GM21619 (cell line): ENCODE measurements at regions not wholly inside any gene's neighbourhood (a gene's known extent, or its start where the extent isn't known, plus 50 kb on each side); places are given as distances from the start of the nearest gene placed in this dataset.

Source experiments
- ATAC-seq: cut with Tn5 transposase; IDR thresholded peaks from one replicate; pipeline ENCODE4 v1.9.1; 2021; ENCODE audit not compliant: unreplicated experiment

GRCh38 chr3:150104564-150104963, 133.9 kb upstream of the PFN2 start:
- ATAC-seq = no peak

GRCh38 chr3:150101016-150101415, 130.3 kb upstream of the PFN2 start:
- ATAC-seq = no peak

DNA sequence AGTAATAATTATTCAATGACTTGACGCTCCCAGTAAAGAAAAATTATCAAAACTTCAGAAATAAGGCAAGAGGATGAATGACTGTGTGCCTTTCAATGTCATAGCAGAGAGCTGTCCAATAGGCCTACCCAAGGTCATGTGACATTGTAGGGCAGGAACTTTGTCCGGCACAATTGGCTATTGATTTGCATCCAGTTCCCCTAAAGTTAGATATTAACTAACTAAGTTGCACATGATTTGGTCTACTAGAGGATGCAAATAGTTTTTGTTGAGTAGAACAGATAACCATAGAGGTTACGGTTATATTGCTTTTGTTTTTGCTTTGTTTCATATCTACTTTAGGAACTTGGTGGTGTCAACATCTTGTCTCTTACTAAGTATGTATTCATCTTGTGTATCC, 127.9 kb upstream of the PFN2 start:
- peak; percentile 53 for ATAC-seq

GRCh38 chr3:150097588-150097890, 126.8 kb upstream of the PFN2 start:
- peak; percentile 42 for ATAC-seq

DNA sequence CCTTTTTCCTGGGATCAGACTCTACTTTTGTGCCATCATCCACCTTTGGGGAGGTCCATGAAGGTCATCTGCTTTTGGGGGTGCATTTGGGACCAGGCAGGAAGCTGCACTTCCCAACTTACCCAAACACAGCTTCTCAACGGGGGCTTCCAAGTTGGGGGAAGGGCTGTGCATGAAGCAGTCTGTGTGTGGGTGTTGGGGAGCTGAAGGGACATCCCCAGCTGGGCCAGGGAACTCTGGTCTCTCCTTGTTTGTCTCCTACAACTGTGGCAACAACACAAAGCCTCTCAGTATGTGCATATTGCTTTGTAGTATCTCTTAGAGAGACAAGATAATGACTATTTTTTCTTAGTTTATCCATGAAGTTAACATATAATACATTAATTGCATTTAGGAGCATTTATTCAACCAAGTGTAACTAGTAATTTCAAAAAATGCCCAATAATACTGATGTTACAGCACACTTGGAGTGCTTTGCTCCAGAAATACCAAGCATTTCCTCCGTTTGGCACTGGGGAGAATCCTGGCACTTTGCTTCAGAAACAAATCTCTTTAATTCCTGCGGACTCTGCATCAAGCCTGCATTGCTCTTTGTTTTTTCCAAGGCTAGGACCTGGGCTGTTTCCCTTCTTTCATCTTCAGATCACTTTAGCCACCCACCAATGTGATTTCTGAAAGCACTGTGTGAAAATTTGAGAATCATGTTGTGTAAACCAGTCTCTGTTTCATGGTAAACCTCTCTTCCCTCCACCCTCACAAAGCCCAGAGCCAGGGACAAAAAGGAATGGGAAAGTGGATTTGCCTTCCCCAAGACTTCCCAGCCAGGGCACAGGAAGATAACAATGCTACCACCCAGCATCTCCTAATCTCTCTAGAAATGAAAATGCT, 126.2 kb upstream of the PFN2 start:
- no peak for ATAC-seq

DNA sequence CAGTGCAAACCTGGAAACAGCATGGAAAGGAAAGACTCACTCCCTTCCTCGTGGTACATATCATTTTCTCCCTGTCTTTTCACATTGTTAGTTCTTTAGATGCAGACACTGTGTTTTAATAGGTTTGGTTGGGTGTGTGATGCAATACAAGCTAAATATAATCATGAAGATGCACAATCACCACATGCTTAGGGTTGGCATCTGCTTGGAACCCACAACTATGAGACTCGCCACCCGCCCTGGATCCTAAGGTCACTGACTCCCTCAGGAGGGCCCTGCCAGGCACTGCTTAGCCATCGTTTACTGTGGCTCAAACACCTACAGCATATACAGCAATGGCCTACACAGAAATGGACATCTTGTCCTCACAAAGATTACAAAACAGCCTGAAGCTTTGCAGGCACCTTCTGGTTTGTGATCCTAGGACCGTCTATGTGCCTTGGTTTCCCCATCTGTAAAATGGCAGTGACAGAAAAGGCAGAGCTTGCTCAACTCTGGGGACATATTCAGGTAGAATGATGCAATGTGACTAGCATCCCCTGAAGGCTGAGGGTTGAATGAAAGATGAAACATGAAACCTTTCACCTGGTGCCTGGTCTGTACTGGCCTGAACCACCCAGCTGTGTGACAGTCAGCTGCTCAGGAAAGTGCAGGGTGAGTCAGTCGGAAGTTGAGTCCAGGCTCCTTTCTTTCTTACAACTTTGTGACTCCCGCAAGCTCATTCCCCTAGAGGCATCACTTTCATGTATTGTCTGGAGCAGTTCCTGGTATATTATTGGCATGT, 123.6 kb upstream of the PFN2 start:
- ATAC-seq = peak; percentile 35

GRCh38 chr3:150091626-150092025, 120.9 kb upstream of the PFN2 start:
- no peak for ATAC-seq

DNA sequence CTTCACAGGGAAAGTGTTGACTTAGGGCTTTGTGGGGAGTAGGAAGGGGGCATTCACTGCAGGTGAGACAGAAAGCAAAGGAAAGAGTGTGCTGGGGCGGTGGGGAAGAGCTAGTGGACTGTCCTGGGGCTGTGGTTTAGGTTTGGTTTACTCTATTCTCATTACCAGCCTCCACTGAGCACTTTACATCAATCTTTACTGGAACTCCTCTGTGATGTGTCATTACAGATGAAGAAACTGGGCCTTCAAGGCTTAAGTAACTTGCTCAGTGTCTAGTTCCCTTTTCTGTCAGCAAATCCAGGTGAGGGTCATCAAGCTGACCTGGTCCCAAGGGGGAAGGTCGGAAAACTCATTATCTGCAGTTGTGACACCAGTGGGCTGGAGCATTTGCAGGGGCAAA, 120.2 kb upstream of the PFN2 start:
- ATAC-seq = no peak

GRCh38 chr3:150090006-150090405, 119.3 kb upstream of the PFN2 start:
- no peak for ATAC-seq

DNA sequence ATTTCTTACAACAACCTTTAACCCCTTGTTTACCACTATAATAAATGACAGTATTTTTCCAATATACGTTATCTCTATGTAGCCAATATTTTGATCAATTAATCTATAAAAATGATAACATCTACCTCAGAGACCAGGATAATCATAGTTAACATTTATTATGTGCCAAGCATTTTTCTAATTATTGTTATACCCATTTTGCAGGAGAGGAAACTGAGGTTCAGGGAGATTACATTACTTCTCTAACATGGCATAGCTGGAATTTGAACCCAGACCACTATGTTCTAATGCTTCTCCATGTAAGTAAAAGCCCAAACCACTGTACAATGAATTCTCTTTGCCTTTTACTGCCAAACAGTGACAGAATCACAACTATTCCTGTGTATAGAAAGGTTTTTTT, 113.4 kb upstream of the PFN2 start:
- ATAC-seq = no peak

GRCh38 chr3:150083655-150084042, 113.0 kb upstream of the PFN2 start:
- ATAC-seq = no peak

DNA sequence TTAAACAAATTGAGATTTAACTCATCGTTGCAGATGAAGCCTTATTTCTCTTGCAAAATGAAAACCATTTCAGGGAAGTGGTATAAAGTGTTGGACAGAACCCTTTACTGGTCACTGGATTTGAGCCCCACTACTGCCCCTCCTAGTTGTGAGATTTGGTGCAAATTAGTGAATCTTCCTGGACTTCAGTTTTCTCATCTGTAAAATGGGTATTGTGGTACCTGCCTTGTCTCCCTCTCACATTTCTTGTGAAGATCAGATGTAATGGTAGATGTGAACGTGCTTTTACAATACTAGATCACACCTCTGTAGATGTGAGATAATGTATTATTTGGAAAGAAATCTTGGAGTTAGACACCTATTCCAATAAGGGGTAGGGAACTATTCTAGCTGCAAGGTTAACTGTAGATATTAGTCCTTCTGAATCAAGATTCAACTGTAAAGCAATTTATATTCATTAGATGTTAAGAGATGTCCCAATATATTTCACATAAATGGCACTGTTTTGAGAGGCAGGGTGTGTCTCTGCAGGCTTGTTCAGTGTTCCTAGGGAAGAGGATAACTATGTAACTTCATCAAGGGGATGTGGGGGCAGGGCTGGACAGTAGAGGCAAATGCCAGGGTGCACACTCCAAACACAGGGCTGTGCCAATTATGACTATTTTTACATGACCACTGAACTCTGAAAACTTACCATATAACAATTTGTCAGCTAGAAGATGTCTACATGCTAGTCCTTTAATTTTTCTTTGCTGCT, 112.4 kb upstream of the PFN2 start:
- no peak for ATAC-seq

DNA sequence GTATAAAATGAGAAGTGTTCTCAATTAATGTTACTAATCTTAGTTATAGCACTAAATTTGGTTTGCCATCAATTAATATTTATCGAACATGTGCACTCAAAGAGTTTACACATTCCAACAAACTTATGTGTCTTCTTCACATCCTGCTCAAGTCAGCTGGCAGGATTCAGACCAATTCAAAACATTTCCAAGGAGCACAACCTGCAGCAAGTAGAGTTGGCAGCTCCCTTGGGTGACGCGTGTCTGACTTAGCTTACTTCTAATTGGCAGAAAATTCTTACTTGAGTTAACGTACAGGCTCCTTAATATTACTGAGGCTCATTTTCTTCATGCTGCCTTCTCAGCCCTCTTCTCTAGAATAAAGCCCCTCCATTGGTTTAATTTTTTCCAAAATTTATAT, 110.4 kb upstream of the PFN2 start:
- ATAC-seq = no peak

GRCh38 chr3:150080058-150080730, 109.5 kb upstream of the PFN2 start:
- no peak for ATAC-seq

GRCh38 chr3:150079029-150079739, 108.5 kb upstream of the PFN2 start:
- ATAC-seq = no peak

- no peak for ATAC-seq
Measured at GRCh38 chr3:150077581-150078247, 107.0 kb upstream of the PFN2 start.

- no peak for ATAC-seq
Measured at GRCh38 chr3:150077107-150077506, 106.4 kb upstream of the PFN2 start.

- no peak for ATAC-seq
Measured at GRCh38 chr3:150076443-150076842, 105.7 kb upstream of the PFN2 start.

GRCh38 chr3:150075417-150075865, 104.7 kb upstream of the PFN2 start:
- ATAC-seq = no peak
